Neutrophil (primary cell): ENCODE measurements at regions not wholly inside any gene's neighbourhood (a gene's known extent, or its start where the extent isn't known, plus 50 kb on each side); places are given as distances from the start of the nearest gene placed in this dataset.
"Not testable (repeated sequence)": the region's sequence is repeated elsewhere in the genome, so short reads cannot be mapped to it uniquely, and the experiment has no call there.

Source experiments
- H3K27ac ChIP-seq: fragments of 200-600 bp; sonication (generic); 2 replicates; pipeline ENCODE4 v1.5.1; 2016; ENCODE audit warnings: mild to moderate bottlenecking, moderate library complexity
- H3K27me3 ChIP-seq: fragments of 200-600 bp; sonication (generic); 2 replicates; pipeline ENCODE4 v1.6.0; 2016; ENCODE audit warnings: mild to moderate bottlenecking
- H3K36me3 ChIP-seq: fragments of 200-600 bp; sonication (generic); 2 replicates; pipeline ENCODE4 v1.5.1; 2017
- H3K4me1 ChIP-seq, 2 experiments: fragments of 200-600 bp in 1 of 2; sonication (generic) in 1 of 2; 1 replicate in 1 of 2; 2 replicates in 1 of 2; pipeline versions ENCODE4 v1.5.1 to v1.6.1; 2013 to 2016; ENCODE audit warnings: low read depth in 1 of 2, low read length in 1 of 2, mild to moderate bottlenecking in 1 of 2, moderate library complexity in 1 of 2; ENCODE audit not compliant: control insufficient read depth in 1 of 2, insufficient read depth in 1 of 2
- H3K4me3 ChIP-seq, 2 experiments: fragments of 200-600 bp in 1 of 2; sonication (generic) in 1 of 2; 1 replicate in 1 of 2; 2 replicates in 1 of 2; pipeline ENCODE4 v1.5.1; 2013 to 2016; ENCODE audit warnings: low read depth in 1 of 2, low read length in 1 of 2, mild to moderate bottlenecking in 1 of 2, moderate library complexity in 1 of 2
- H3K9me3 ChIP-seq: fragments of 200-600 bp; sonication (generic); 2 replicates; pipeline ENCODE4 v1.5.1; 2016
- CTCF ChIP-seq: fragments of 200-600 bp; sonication (generic); IDR thresholded peaks from 2 replicates; pipeline ENCODE4 v1.5.1; 2016; ENCODE audit warnings: antibody characterized with exemption

GRCh38 chrX:26762253-26762652 lies 546.3 kb downstream of the MAGEB5 start:
- no peaks in the 10 kb centered on the region for H3K9me3 ChIP-seq
- H3K4me3 ChIP-seq = no peak overlapping the region
- no peaks in the 10 kb centered on the region for H3K36me3 ChIP-seq
- H3K27me3 ChIP-seq = no peaks in the 10 kb centered on the region
- H3K4me1 ChIP-seq = no peaks in the 10 kb centered on the region
- TF ChIP-seq CTCF = no peak
- H3K27ac ChIP-seq = no peak overlapping the region

DNA sequence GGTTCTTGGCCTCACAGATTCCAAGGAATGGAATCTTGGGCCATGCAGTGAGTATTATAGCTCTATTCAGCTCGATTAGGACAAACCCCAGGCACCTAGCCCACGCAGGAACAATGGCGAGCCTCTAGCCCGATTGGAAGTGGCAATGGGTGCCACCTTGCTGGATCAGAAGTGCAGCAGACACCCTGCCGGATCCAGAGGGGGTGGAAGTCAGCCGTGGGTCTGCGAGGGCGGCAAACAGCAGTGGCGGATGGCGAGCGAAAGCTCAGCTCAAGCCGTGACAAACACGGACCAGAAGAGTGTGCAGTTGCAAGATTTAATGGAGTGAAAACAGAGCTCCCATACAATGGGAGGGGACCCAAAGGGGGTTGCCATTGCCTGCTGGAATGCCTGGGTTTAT lies 539.8 kb downstream of the MAGEB5 start:
- H3K36me3 ChIP-seq = not testable (repeated sequence)

DNA sequence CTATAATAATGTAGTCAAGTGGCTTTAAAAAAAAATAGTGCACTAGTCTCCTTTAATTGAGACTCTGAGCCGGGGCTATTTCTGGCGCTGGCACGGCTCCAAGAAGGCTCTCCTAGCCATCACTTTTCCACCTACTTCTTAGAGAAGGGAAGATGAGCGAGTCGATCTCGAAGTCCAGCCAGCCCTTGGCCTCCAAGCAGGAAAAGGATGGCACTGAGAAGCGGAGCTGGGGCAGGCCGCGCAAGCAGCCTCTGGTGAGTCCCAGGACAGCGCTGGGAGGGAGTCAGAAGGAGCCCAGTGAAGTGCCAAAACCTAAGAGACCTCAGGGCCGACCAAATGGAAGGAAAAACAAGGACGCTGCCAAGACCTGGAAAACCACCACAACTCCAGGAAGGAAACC lies 531.9 kb downstream of the MAGEB5 start:
- no peaks in the 10 kb centered on the region for H3K9me3 ChIP-seq
- TF ChIP-seq CTCF = no peak
- no peaks in the 10 kb centered on the region for H3K4me1 ChIP-seq
- H3K36me3 ChIP-seq = no peaks in the 10 kb centered on the region
- no peaks in the 10 kb centered on the region for H3K27me3 ChIP-seq
- no peak overlapping the region for H3K27ac ChIP-seq
- H3K4me3 ChIP-seq = no peak overlapping the region

More for the DNA sequence above, 539.8 kb downstream of the MAGEB5 start:
- H3K9me3 ChIP-seq, H3K4me3 ChIP-seq, H3K27me3 ChIP-seq, H3K27ac ChIP-seq, H3K4me1 ChIP-seq: not testable (repeated sequence)

DNA sequence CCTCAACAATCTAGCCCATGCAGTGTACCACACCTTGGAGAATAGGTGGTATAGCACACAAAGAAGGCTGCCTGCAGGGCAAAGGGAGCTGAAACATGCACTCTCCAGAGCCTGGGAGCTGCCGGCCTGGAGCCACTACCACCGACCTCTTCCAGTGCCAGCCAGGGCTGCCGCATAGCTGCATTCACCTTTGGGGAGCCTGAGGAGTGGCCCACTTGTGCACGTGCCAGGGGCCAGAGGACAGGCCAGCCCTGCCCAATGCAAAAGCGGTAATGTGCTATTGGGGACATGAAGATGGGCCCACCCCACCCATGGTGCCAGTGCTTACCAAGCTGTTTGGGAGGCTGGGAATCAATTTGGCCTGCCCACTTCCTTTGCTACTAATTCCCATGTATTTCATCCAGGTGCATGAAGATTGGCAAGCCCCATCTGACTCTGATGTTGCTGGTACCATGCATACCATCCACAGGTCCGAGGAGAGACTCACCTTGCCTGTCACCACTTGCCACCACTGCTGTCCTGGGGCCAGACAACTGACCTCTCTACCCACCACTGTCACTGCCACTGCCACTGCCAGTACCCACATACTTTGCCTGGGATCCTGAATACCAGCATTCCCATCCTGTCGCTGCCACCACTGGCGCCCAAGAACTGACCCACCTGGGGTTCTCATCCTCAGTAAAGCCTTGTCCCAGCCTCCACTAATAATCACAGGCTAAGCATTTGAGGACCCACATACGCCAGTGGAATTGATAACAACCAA lies 506.9 kb downstream of the MAGEB5 start:
- H3K4me1 ChIP-seq = no peaks in the 10 kb centered on the region
- H3K36me3 ChIP-seq = no peaks in the 10 kb centered on the region
- no peaks in the 10 kb centered on the region for H3K9me3 ChIP-seq
- no peak overlapping the region for H3K4me3 ChIP-seq
- no peak for TF ChIP-seq CTCF
- no peaks in the 10 kb centered on the region for H3K27me3 ChIP-seq
- H3K27ac ChIP-seq = no peak overlapping the region

- no peak overlapping the region for H3K4me3 ChIP-seq
- no peaks in the 10 kb centered on the region for H3K9me3 ChIP-seq
- TF ChIP-seq CTCF = no peak
- H3K27ac ChIP-seq = no peak overlapping the region
- no peaks in the 10 kb centered on the region for H3K4me1 ChIP-seq
- no peaks in the 10 kb centered on the region for H3K27me3 ChIP-seq
- no peaks in the 10 kb centered on the region for H3K36me3 ChIP-seq
Observed at GRCh38 chrX:26672571-26672970, 456.6 kb downstream of the MAGEB5 start.

- Histone ChIP-seq H3K9me3 (no peaks in the 10 kb centered on the region), H3K4me1 (no peaks in the 10 kb centered on the region), H3K27me3 (no peaks in the 10 kb centered on the region), H3K4me3 (no peak overlapping the region), H3K36me3 (no peaks in the 10 kb centered on the region), H3K27ac (no peak overlapping the region)
- no peak for TF ChIP-seq CTCF
Observed at GRCh38 chrX:26670521-26670920, 454.6 kb downstream of the MAGEB5 start.
